ENCODE measurements at regions not wholly inside any gene's neighbourhood (a gene's known extent, or its start where the extent isn't known, plus 50 kb on each side); places are given as distances from the start of the nearest gene placed in this dataset.

GRCh38 chr1:192087334-192087733, 70.9 kb upstream of the RGS18 start:
- Histone ChIP-seq H3K9me3 (ENCODE audit: control insufficient read depth, insufficient read depth, low read length) (no peaks in the 10 kb centered on the region), H3K27ac (ENCODE audit: low read depth, low read length) (no peak overlapping the region), H3K27me3 (ENCODE audit: control insufficient read depth, insufficient read depth, low read length) (no peaks in the 10 kb centered on the region), H3K4me3 (ENCODE audit: low read depth, low read length) (no peak overlapping the region)
- POLR2A ChIA-PET, result no interaction called here
- CTCF ChIA-PET, result no interaction called here
- TF ChIP-seq CTCF (IDR thresholded peaks at IDR 0.05; ENCODE audit: low read depth, low read length), result no peak
- no peak for DNase-seq (ENCODE audit: low read depth, low spot score)

- ChIA-PET POLR2A (no interaction called here), CTCF (interaction anchor here (0.7 kb wide), 1 partner anchor 23 kb away, joined by 3 read pairs; no protein-coding TSS in a partner anchor)
- no peaks in the 10 kb centered on the region for H3K27me3 ChIP-seq (ENCODE audit: control insufficient read depth, insufficient read depth, low read length)
- H3K9me3 ChIP-seq (ENCODE audit: control insufficient read depth, insufficient read depth, low read length), result no peaks in the 10 kb centered on the region
- H3K27ac ChIP-seq (ENCODE audit: low read depth, low read length), result no peak overlapping the region
- no peak for TF ChIP-seq CTCF (IDR thresholded peaks at IDR 0.05; ENCODE audit: low read depth, low read length)
- H3K4me3 ChIP-seq (ENCODE audit: low read depth, low read length), result no peak overlapping the region
- DNase-seq (ENCODE audit: low read depth, low spot score), result no peak
Measured at GRCh38 chr1:192088496-192088895, 69.8 kb upstream of the RGS18 start.

- ChIA-PET CTCF (no interaction called here), POLR2A (no interaction called here)
- Histone ChIP-seq H3K4me3 (ENCODE audit: low read depth, low read length) (no peak overlapping the region), H3K27me3 (ENCODE audit: control insufficient read depth, insufficient read depth, low read length) (no peaks in the 10 kb centered on the region), H3K27ac (ENCODE audit: low read depth, low read length) (no peak overlapping the region), H3K9me3 (ENCODE audit: control insufficient read depth, insufficient read depth, low read length) (no peaks in the 10 kb centered on the region)
- TF ChIP-seq CTCF (IDR thresholded peaks at IDR 0.05; ENCODE audit: low read depth, low read length), result no peak
- no peak for DNase-seq (ENCODE audit: low read depth, low spot score)
Measured at GRCh38 chr1:192098001-192098400, 60.3 kb upstream of the RGS18 start.

- Histone ChIP-seq H3K4me3 (ENCODE audit: low read depth, low read length) (no peak overlapping the region), H3K9me3 (ENCODE audit: control insufficient read depth, insufficient read depth, low read length) (no peaks in the 10 kb centered on the region), H3K27ac (ENCODE audit: low read depth, low read length) (no peak overlapping the region), H3K27me3 (ENCODE audit: control insufficient read depth, insufficient read depth, low read length) (no peaks in the 10 kb centered on the region)
- ChIA-PET POLR2A (no interaction called here), CTCF (no interaction called here)
- TF ChIP-seq CTCF (IDR thresholded peaks at IDR 0.05; ENCODE audit: low read depth, low read length), result no peak
- DNase-seq (ENCODE audit: low read depth, low spot score), result no peak
Measured at GRCh38 chr1:192099328-192099727, 58.9 kb upstream of the RGS18 start.

- DNase-seq (ENCODE audit: low read depth, low spot score), result no peak
- TF ChIP-seq CTCF (IDR thresholded peaks at IDR 0.05; ENCODE audit: low read depth, low read length), result no peak
Measured at GRCh38 chr1:192100686-192101468, 57.4 kb upstream of the RGS18 start.

More at GRCh38 chr1:192100686-192101468, 57.4 kb upstream of the RGS18 start:
- Histone ChIP-seq H3K27me3 (ENCODE audit: control insufficient read depth, insufficient read depth, low read length) (no peaks in the 10 kb centered on the region), H3K27ac (ENCODE audit: low read depth, low read length) (no peak overlapping the region), H3K9me3 (ENCODE audit: control insufficient read depth, insufficient read depth, low read length) (no peaks in the 10 kb centered on the region), H3K4me3 (ENCODE audit: low read depth, low read length) (no peak overlapping the region)
- ChIA-PET POLR2A (no interaction called here), CTCF (no interaction called here)
